ENCODE measurements at regions not wholly inside any gene's neighbourhood (a gene's known extent, or its start where the extent isn't known, plus 50 kb on each side); places are given as distances from the start of the nearest gene placed in this dataset.

GRCh38 chr6:49255335-49255734 is 207.7 kb downstream of the MMUT start:
- Mint-ChIP-seq H3K4me1 (ENCODE audit: low read depth) (peaks cover 11% of the 10 kb centered on the region), H3K9me3 (no peaks in the 10 kb centered on the region), H3K27ac (no peak overlapping the region), H3K36me3 (ENCODE audit: low read depth) (no peaks in the 10 kb centered on the region), H3K27me3 (ENCODE audit: insufficient read depth) (no peaks in the 10 kb centered on the region), H3K4me3 (no peak overlapping the region)
- DNase-seq, result no peak
- no peak for TF ChIP-seq CTCF (IDR thresholded peaks at IDR 0.05)

- H3K36me3 Mint-ChIP-seq (ENCODE audit: low read depth), result no peaks in the 10 kb centered on the region
- no peak for TF ChIP-seq CTCF (IDR thresholded peaks at IDR 0.05)
Observed at GRCh38 chr6:49252901-49253300, 210.2 kb downstream of the MMUT start.

GRCh38 chr6:49233483-49233882 is 229.6 kb downstream of the MMUT start:
- TF ChIP-seq CTCF (IDR thresholded peaks at IDR 0.05), result no peak
- peaks cover 9% of the 10 kb centered on the region; the same call in 1 of the 2 replicates for H3K9me3 Mint-ChIP-seq
- H3K27me3 Mint-ChIP-seq (ENCODE audit: insufficient read depth), result 0 out of 2 replicates have a peak, but pooled peaks cover 3% of the 10 kb centered on the region
- no peak overlapping the region for H3K4me3 Mint-ChIP-seq
- H3K36me3 Mint-ChIP-seq (ENCODE audit: low read depth), result no peaks in the 10 kb centered on the region
- H3K27ac Mint-ChIP-seq, result no peak overlapping the region
- no peak for DNase-seq
- no peaks in the 10 kb centered on the region; the same call in 1 of the 2 replicates for H3K4me1 Mint-ChIP-seq (ENCODE audit: low read depth)

More at GRCh38 chr6:49252901-49253300, 210.2 kb downstream of the MMUT start:
- no peaks in the 10 kb centered on the region for H3K4me1 Mint-ChIP-seq (ENCODE audit: low read depth)
- H3K27ac Mint-ChIP-seq, result no peak overlapping the region
- no peak overlapping the region for H3K4me3 Mint-ChIP-seq
- H3K27me3 Mint-ChIP-seq (ENCODE audit: insufficient read depth), result no peaks in the 10 kb centered on the region; the same call in 1 of the 2 replicates
- no peaks in the 10 kb centered on the region for H3K9me3 Mint-ChIP-seq
- DNase-seq, result no peak

GRCh38 chr6:49225471-49225870 is 237.6 kb downstream of the MMUT start:
- DNase-seq, result no peak
- Mint-ChIP-seq H3K27me3 (ENCODE audit: insufficient read depth) (no peaks in the 10 kb centered on the region), H3K36me3 (ENCODE audit: low read depth) (peaks cover 3% of the 10 kb centered on the region; the same call in 1 of the 2 replicates), H3K9me3 (peaks cover 17% of the 10 kb centered on the region), H3K27ac (no peak overlapping the region), H3K4me3 (no peak overlapping the region), H3K4me1 (ENCODE audit: low read depth) (no peaks in the 10 kb centered on the region)
- TF ChIP-seq CTCF (IDR thresholded peaks at IDR 0.05), result no peak

- H3K36me3 Mint-ChIP-seq (ENCODE audit: low read depth), result no peaks in the 10 kb centered on the region
- no peak overlapping the region for H3K27ac Mint-ChIP-seq
- TF ChIP-seq CTCF (IDR thresholded peaks at IDR 0.05), result no peak
- peaks cover 1% of the 10 kb centered on the region; the same call in 1 of the 2 replicates for H3K27me3 Mint-ChIP-seq (ENCODE audit: insufficient read depth)
- no peak for DNase-seq
- H3K9me3 Mint-ChIP-seq, result peaks cover 10% of the 10 kb centered on the region; the same call in 1 of the 2 replicates
- H3K4me1 Mint-ChIP-seq (ENCODE audit: low read depth), result no peaks in the 10 kb centered on the region
- H3K4me3 Mint-ChIP-seq, result no peak overlapping the region
Observed at GRCh38 chr6:49220293-49220692, 242.8 kb downstream of the MMUT start.

GRCh38 chr6:49205526-49205925 is 257.5 kb downstream of the MMUT start:
- no peak for TF ChIP-seq CTCF (IDR thresholded peaks at IDR 0.05)
- Mint-ChIP-seq H3K9me3 (no peaks in the 10 kb centered on the region), H3K27me3 (ENCODE audit: insufficient read depth) (peaks cover 3% of the 10 kb centered on the region), H3K4me3 (no peak overlapping the region), H3K36me3 (ENCODE audit: low read depth) (no peaks in the 10 kb centered on the region), H3K27ac (no peak overlapping the region), H3K4me1 (ENCODE audit: low read depth) (peaks cover 10% of the 10 kb centered on the region; the same call in 1 of the 2 replicates)
- no peak for DNase-seq
